ENCODE measurements at regions not wholly inside any gene's neighbourhood (a gene's known extent, or its start where the extent isn't known, plus 50 kb on each side); places are given as distances from the start of the nearest gene placed in this dataset.

DNA sequence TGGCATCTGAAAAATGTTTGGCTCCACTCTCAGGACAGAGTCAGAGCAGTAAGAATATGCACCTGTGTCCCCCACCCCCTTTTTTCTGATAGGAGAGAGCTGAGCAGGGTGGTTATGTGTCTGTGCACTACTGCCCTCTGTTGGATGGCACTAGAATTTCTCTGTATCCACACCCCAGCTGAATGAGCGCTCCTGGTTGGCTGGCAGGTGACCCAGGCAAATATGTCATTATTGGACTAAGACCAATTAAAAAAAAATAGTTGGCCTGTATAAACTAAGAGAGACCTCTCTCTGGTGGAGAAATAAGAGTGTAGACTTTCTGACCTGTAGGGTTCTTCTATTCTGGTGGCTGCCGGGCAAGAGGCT is 107.0 kb downstream of the PTCSC3 start:
- peak overlapping the region; percentile 53 for H3K4me2 ChIP-seq (ENCODE audit: low read depth, low read length, poor library complexity, severe bottlenecking)

DNA sequence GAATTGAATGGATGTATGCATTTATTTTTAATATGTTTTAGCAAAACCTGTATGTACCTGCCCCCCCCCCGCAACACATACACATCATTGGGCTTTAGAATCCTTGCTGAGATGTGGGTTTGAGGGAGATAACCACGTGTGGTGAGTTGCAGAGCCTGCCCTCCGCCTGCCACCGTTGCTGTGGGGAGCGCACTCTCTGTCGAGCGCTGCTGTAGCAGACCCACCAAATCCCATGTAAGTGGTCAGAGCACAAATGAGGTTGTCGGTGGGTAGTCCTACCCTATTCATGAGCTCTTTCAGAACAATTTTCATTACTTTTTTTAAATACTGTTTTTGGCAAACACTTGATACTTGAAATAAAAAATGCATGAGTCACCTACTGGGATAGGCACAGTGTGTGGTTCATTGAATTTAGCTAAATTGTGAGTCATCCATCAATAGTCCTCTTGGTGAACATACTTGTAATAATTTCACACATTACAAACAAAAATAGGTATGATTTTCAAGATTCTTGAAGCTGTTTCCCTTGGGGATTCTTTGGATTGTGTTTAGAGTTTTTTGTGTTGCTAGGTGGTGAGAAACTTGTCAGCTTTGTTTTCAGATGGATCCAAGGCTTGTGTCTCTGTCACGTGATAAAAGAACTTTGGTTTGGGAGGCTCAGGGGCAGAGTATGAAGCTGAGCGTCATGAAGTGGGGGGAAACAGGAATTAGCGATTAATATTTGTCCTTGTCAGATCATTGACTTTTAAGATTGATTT is 107.6 kb downstream of the PTCSC3 start:
- Histone ChIP-seq H3K27me3 (ENCODE audit: insufficient read depth, low read length, poor library complexity, severe bottlenecking) (no peaks in the 10 kb centered on the region), H2AFZ (ENCODE audit: low read length) (0 out of 2 replicates have a peak overlapping the region, but pooled peaks have one; percentile 16), H3K4me3 (ENCODE audit: low read length, poor library complexity, severe bottlenecking) (no peak overlapping the region), H3K36me3 (ENCODE audit: insufficient read depth, low read length) (no peaks in the 10 kb centered on the region), H3K4me2 (ENCODE audit: low read depth, low read length, poor library complexity, severe bottlenecking) (no peak overlapping the region), H3K79me2 (ENCODE audit: insufficient read depth, low read length) (no peaks in the 10 kb centered on the region), H3K9me2 (replicated peaks; ENCODE audit: low read depth, low read length) (no peaks in the 10 kb centered on the region), H3K4me1 (ENCODE audit: insufficient read depth, low read length, poor library complexity, severe bottlenecking) (peaks cover 5% of the 10 kb centered on the region), H3K9ac (ENCODE audit: low read depth, low read length, poor library complexity, severe bottlenecking) (no peak overlapping the region), H4K20me1 (ENCODE audit: insufficient read depth, low read length, poor library complexity, severe bottlenecking) (no peaks in the 10 kb centered on the region), H3K9me3 (ENCODE audit: insufficient read depth, low read depth, low read length) (no peaks in the 10 kb centered on the region), H3F3A (ENCODE audit: low read depth) (no peaks in the 10 kb centered on the region)
- no peak for TF ChIP-seq EZH2phosphoT487 (IDR thresholded peaks at IDR 0.05; ENCODE audit: borderline replicate concordance)
- TF ChIP-seq, protein P1, sequence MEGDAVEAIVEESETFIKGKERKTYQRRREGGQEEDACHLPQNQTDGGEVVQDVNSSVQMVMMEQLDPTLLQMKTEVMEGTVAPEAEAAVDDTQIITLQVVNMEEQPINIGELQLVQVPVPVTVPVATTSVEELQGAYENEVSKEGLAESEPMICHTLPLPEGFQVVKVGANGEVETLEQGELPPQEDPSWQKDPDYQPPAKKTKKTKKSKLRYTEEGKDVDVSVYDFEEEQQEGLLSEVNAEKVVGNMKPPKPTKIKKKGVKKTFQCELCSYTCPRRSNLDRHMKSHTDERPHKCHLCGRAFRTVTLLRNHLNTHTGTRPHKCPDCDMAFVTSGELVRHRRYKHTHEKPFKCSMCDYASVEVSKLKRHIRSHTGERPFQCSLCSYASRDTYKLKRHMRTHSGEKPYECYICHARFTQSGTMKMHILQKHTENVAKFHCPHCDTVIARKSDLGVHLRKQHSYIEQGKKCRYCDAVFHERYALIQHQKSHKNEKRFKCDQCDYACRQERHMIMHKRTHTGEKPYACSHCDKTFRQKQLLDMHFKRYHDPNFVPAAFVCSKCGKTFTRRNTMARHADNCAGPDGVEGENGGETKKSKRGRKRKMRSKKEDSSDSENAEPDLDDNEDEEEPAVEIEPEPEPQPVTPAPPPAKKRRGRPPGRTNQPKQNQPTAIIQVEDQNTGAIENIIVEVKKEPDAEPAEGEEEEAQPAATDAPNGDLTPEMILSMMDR (conservative IDR thresholded peaks at IDR 0.05; ENCODE audit: low read length): no peak

More for the DNA sequence above, 107.0 kb downstream of the PTCSC3 start:
- no peaks in the 10 kb centered on the region for H3K27me3 ChIP-seq (ENCODE audit: insufficient read depth, low read length, poor library complexity, severe bottlenecking)
- H3K9me2 ChIP-seq (replicated peaks; ENCODE audit: low read depth, low read length): no peaks in the 10 kb centered on the region
- H4K20me1 ChIP-seq (ENCODE audit: insufficient read depth, low read length, poor library complexity, severe bottlenecking): no peaks in the 10 kb centered on the region
- no peaks in the 10 kb centered on the region for H3F3A ChIP-seq (ENCODE audit: low read depth)
- no peaks in the 10 kb centered on the region for H3K9me3 ChIP-seq (ENCODE audit: insufficient read depth, low read depth, low read length)
- H3K4me3 ChIP-seq (ENCODE audit: low read length, poor library complexity, severe bottlenecking): peak overlapping the region; percentile 45
- H2AFZ ChIP-seq (ENCODE audit: low read length): peak overlapping the region; percentile 76
- no peaks in the 10 kb centered on the region for H3K79me2 ChIP-seq (ENCODE audit: insufficient read depth, low read length)
- no peaks in the 10 kb centered on the region for H3K36me3 ChIP-seq (ENCODE audit: insufficient read depth, low read length)
- no peak for TF ChIP-seq EZH2phosphoT487 (IDR thresholded peaks at IDR 0.05; ENCODE audit: borderline replicate concordance)
- TF ChIP-seq, protein P1 (conservative IDR thresholded peaks at IDR 0.05; ENCODE audit: low read length): peak; percentile 87
- no peak overlapping the region for H3K9ac ChIP-seq (ENCODE audit: low read depth, low read length, poor library complexity, severe bottlenecking)
- H3K4me1 ChIP-seq (ENCODE audit: insufficient read depth, low read length, poor library complexity, severe bottlenecking): peaks cover 5% of the 10 kb centered on the region

DNA sequence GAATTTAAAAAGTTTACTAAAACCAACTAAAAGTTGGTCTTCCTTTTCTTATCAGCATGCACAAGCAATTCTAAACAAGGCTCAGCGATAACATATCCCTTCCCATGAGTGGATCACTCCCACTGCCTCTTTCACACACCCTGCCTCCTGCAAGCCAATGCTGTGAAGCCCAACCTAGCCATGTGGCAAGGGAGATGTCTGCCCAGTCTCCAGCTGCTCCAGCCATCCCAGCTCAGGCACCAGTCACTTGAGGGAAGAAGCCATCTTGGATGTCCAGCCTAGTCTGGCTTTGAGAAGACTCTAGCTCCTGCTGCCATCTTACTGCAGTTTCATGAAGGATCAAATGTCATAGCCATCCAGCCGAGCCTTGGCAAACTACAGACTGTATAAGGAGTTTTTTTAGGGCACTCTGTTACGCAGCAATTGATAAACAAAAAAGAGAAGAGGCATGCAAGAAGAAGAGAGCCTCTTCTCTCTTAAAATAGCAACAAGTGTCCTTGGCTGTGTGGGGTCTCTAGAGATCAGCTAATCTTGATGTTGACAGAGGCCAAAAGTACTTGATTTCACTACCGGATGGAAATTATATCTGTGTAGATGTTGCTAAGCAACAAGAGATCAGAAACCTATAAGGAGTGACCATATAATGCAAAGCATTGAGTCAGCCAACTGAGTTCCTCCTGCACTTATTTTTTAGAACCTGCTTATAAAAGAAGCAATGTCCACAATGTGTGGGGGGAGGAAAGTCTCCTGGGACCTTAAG is 108.9 kb downstream of the PTCSC3 start:
- Histone ChIP-seq H3F3A (ENCODE audit: low read depth) (no peaks in the 10 kb centered on the region), H3K36me3 (ENCODE audit: insufficient read depth, low read length) (no peaks in the 10 kb centered on the region), H2AFZ (ENCODE audit: low read length) (no peak overlapping the region), H3K4me2 (ENCODE audit: low read depth, low read length, poor library complexity, severe bottlenecking) (no peak overlapping the region), H3K9me3 (ENCODE audit: insufficient read depth, low read depth, low read length) (no peaks in the 10 kb centered on the region), H3K9ac (ENCODE audit: low read depth, low read length, poor library complexity, severe bottlenecking) (no peak overlapping the region), H3K4me1 (ENCODE audit: insufficient read depth, low read length, poor library complexity, severe bottlenecking) (peaks cover 5% of the 10 kb centered on the region), H3K9me2 (replicated peaks; ENCODE audit: low read depth, low read length) (no peaks in the 10 kb centered on the region), H3K79me2 (ENCODE audit: insufficient read depth, low read length) (no peaks in the 10 kb centered on the region), H3K27me3 (ENCODE audit: insufficient read depth, low read length, poor library complexity, severe bottlenecking) (no peaks in the 10 kb centered on the region), H4K20me1 (ENCODE audit: insufficient read depth, low read length, poor library complexity, severe bottlenecking) (no peaks in the 10 kb centered on the region), H3K4me3 (ENCODE audit: low read length, poor library complexity, severe bottlenecking) (no peak overlapping the region)
- TF ChIP-seq, protein P1 (conservative IDR thresholded peaks at IDR 0.05; ENCODE audit: low read length): no peak
- no peak for TF ChIP-seq EZH2phosphoT487 (IDR thresholded peaks at IDR 0.05; ENCODE audit: borderline replicate concordance)

Measured in Loucy (cell line).